PFSK-1 (cell line): ENCODE measurements at regions not wholly inside any gene's neighbourhood (a gene's known extent, or its start where the extent isn't known, plus 50 kb on each side); places are given as distances from the start of the nearest gene placed in this dataset.

ENCODE experiments used
- FOXP2 ChIP-seq: optimal IDR thresholded peaks from 2 replicates; pipeline ENCODE3; 2011; ENCODE audit warnings: borderline replicate concordance, control low read depth, inconsistent platforms; ENCODE audit not compliant: insufficient read depth; ENCODE audit errors: extremely low read length, extremely low read depth
- POLR2AphosphoS5 ChIP-seq: IDR thresholded peaks from 2 replicates; pipeline ENCODE4 v1.6.1; 2012; ENCODE audit warnings: low read depth, mild to moderate bottlenecking, control low read depth, low read length, moderate library complexity
- REST ChIP-seq, 2 experiments: IDR thresholded peaks; 2 replicates each; pipeline versions ENCODE4 v1.6.1 to v1.8.0; 2011 to 2012; ENCODE audit warnings: low read depth in 2 of 2, low read length in 2 of 2, control low read depth in 1 of 2, inconsistent platforms in 1 of 2, mild to moderate bottlenecking in 1 of 2, moderate library complexity in 1 of 2; ENCODE audit not compliant: insufficient read depth in 1 of 2
- SIN3A ChIP-seq: IDR thresholded peaks from 2 replicates; pipeline ENCODE4 v1.6.1; 2012; ENCODE audit warnings: mild to moderate bottlenecking, low read length, moderate library complexity, borderline replicate concordance; ENCODE audit not compliant: insufficient read depth
- TAF1 ChIP-seq: IDR thresholded peaks from 2 replicates; pipeline ENCODE4 v1.6.1; 2012; ENCODE audit warnings: low read length, control low read depth, borderline replicate concordance; ENCODE audit not compliant: insufficient read depth

- no peak for TF ChIP-seq TAF1
- no peak for TF ChIP-seq SIN3A
- TF ChIP-seq FOXP2, result no peak
- no peak for TF ChIP-seq POLR2AphosphoS5
- TF ChIP-seq REST (IDR thresholded peaks at IDR 0.05; ENCODE audit: insufficient read depth in 1 of 2, low read depth in 2 of 2, low read length in 2 of 2), result no peak
Observed at GRCh38 chr5:96243203-96243602, 189.8 kb downstream of the PCSK1 start.

- TF ChIP-seq POLR2AphosphoS5 (no peak), SIN3A (no peak), TAF1 (no peak), FOXP2 (no peak), REST (IDR thresholded peaks at IDR 0.05; ENCODE audit: insufficient read depth in 1 of 2, low read depth in 2 of 2, low read length in 2 of 2) (no peak)
Observed at GRCh38 chr5:96242571-96242970, 190.5 kb downstream of the PCSK1 start.

GRCh38 chr5:96236831-96237230 is 196.2 kb downstream of the PCSK1 start:
- no peak for TF ChIP-seq TAF1
- TF ChIP-seq REST (IDR thresholded peaks at IDR 0.05; ENCODE audit: insufficient read depth in 1 of 2, low read depth in 2 of 2, low read length in 2 of 2), result no peak
- no peak for TF ChIP-seq POLR2AphosphoS5
- no peak for TF ChIP-seq FOXP2
- TF ChIP-seq SIN3A, result no peak

GRCh38 chr5:96236051-96236450 is 197.0 kb downstream of the PCSK1 start:
- TF ChIP-seq FOXP2 (no peak), POLR2AphosphoS5 (no peak), SIN3A (no peak), REST (IDR thresholded peaks at IDR 0.05; ENCODE audit: insufficient read depth in 1 of 2, low read depth in 2 of 2, low read length in 2 of 2) (no peak), TAF1 (no peak)

GRCh38 chr5:96235008-96235910 is 197.8 kb downstream of the PCSK1 start:
- no peak for TF ChIP-seq TAF1
- TF ChIP-seq FOXP2, result no peak
- TF ChIP-seq POLR2AphosphoS5, result no peak
- no peak for TF ChIP-seq SIN3A
- TF ChIP-seq REST (IDR thresholded peaks at IDR 0.05; ENCODE audit: insufficient read depth in 1 of 2, low read depth in 2 of 2, low read length in 2 of 2), result no peak
